ENCODE measurements at regions not wholly inside any gene's neighbourhood (a gene's known extent, or its start where the extent isn't known, plus 50 kb on each side); places are given as distances from the start of the nearest gene placed in this dataset.

DNA sequence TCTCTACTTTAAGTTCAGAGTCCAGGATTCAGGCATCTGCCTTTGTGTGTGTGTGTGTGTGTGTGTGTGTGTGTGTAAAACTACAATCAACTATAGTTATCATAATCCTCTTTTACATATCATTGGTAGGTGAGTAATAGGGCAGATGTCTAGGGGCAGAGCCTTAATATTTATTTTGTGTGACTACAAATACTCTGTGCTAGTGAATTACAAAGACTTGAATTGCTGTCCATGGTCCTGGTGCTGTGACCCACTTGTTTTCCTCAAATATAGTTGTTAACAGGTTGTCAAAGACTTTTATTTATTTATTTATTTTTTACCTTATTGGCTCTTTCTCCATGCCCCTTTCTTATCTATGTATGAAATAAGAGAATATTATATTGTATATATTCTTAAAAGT, 196.8 kb downstream of the ANXA1 start:
- no peak overlapping the region for H3K4me3 ChIP-seq (ENCODE audit: low read depth, low read length, poor library complexity, severe bottlenecking)
- H4K20me1 ChIP-seq (ENCODE audit: insufficient read depth, low read length) = no peaks in the 10 kb centered on the region
- H3K4me1 ChIP-seq (ENCODE audit: insufficient read depth, low read length, severe bottlenecking) = no peaks in the 10 kb centered on the region
- H3K79me2 ChIP-seq (ENCODE audit: insufficient read depth, low read length) = no peaks in the 10 kb centered on the region
- TF ChIP-seq EZH2 (IDR thresholded peaks at IDR 0.05; ENCODE audit: borderline replicate concordance, low read length) = no peak
- TF ChIP-seq, protein P1, sequence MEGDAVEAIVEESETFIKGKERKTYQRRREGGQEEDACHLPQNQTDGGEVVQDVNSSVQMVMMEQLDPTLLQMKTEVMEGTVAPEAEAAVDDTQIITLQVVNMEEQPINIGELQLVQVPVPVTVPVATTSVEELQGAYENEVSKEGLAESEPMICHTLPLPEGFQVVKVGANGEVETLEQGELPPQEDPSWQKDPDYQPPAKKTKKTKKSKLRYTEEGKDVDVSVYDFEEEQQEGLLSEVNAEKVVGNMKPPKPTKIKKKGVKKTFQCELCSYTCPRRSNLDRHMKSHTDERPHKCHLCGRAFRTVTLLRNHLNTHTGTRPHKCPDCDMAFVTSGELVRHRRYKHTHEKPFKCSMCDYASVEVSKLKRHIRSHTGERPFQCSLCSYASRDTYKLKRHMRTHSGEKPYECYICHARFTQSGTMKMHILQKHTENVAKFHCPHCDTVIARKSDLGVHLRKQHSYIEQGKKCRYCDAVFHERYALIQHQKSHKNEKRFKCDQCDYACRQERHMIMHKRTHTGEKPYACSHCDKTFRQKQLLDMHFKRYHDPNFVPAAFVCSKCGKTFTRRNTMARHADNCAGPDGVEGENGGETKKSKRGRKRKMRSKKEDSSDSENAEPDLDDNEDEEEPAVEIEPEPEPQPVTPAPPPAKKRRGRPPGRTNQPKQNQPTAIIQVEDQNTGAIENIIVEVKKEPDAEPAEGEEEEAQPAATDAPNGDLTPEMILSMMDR (IDR thresholded peaks at IDR 0.05; ENCODE audit: low read length) = no peak
- H3K9me2 ChIP-seq (ENCODE audit: low read depth, low read length) = no peaks in the 10 kb centered on the region
- H3F3A ChIP-seq (ENCODE audit: insufficient read depth, low read length) = no peaks in the 10 kb centered on the region
- no peak overlapping the region for H3K9ac ChIP-seq (ENCODE audit: low read length)
- no peak overlapping the region for H3K4me2 ChIP-seq (ENCODE audit: low read length)
- no peaks in the 10 kb centered on the region for H3K36me3 ChIP-seq (ENCODE audit: insufficient read depth, low read length)
- no peak overlapping the region for H2AFZ ChIP-seq (ENCODE audit: low read length)
- no peaks in the 10 kb centered on the region for H3K27me3 ChIP-seq (ENCODE audit: insufficient read depth, low read length)
- no peaks in the 10 kb centered on the region for H3K9me3 ChIP-seq (ENCODE audit: low read length)
- no peak overlapping the region for H3K27ac ChIP-seq (ENCODE audit: low read depth, low read length, poor library complexity, severe bottlenecking)

DNA sequence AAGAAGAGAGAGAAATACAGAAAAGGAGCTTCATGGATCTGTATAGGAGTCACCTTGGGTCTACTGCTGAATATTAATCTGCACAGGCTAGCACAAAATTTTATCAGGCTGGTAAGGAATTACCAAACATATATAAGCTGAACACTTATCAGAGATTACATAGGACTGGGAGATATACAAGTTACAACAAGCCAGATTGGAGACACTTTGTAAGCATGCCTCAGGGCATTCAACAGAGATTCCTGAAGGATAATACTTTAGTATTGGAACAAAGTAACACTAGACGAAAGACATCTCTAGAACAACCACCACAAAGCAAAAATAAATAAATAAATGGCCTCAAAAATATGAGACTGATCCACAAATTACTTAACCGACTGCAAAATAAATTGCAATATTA, 197.8 kb downstream of the ANXA1 start:
- Histone ChIP-seq H3K27me3 (ENCODE audit: insufficient read depth, low read length) (no peaks in the 10 kb centered on the region), H3F3A (ENCODE audit: insufficient read depth, low read length) (no peaks in the 10 kb centered on the region), H2AFZ (ENCODE audit: low read length) (no peak overlapping the region), H3K27ac (ENCODE audit: low read depth, low read length, poor library complexity, severe bottlenecking) (no peak overlapping the region), H3K4me2 (ENCODE audit: low read length) (no peak overlapping the region), H3K9me3 (ENCODE audit: low read length) (no peaks in the 10 kb centered on the region), H3K4me1 (ENCODE audit: insufficient read depth, low read length, severe bottlenecking) (no peaks in the 10 kb centered on the region), H3K79me2 (ENCODE audit: insufficient read depth, low read length) (no peaks in the 10 kb centered on the region), H3K4me3 (ENCODE audit: low read depth, low read length, poor library complexity, severe bottlenecking) (no peak overlapping the region), H3K36me3 (ENCODE audit: insufficient read depth, low read length) (no peaks in the 10 kb centered on the region), H3K9ac (ENCODE audit: low read length) (no peak overlapping the region), H4K20me1 (ENCODE audit: insufficient read depth, low read length) (no peaks in the 10 kb centered on the region), H3K9me2 (ENCODE audit: low read depth, low read length) (no peaks in the 10 kb centered on the region)
- no peak for TF ChIP-seq EZH2 (IDR thresholded peaks at IDR 0.05; ENCODE audit: borderline replicate concordance, low read length)
- TF ChIP-seq, protein P1 (IDR thresholded peaks at IDR 0.05; ENCODE audit: low read length) = no peak

DNA sequence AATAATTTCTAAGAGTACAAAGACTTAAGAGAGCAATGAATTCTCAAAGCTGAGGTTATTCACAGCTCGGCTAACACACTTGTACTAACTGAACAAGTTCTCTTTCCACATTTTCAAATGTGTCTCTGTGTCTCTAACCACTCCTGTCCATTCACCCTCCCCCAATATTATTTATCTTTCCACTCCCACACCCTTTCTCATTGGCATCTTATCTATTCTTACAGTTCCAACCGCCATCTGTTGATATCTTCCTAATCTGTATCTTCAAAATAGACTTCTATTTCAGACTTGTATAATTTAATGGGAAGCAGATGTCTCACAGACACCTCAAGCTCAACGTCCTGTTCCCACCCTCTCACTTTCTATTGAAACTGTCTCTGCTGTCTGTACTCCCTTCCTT, 205.9 kb downstream of the ANXA1 start:
- Histone ChIP-seq H3K36me3 (ENCODE audit: insufficient read depth, low read length) (no peaks in the 10 kb centered on the region), H2AFZ (ENCODE audit: low read length) (no peak overlapping the region), H3K9me2 (ENCODE audit: low read depth, low read length) (no peaks in the 10 kb centered on the region), H3K27ac (ENCODE audit: low read depth, low read length, poor library complexity, severe bottlenecking) (no peak overlapping the region), H4K20me1 (ENCODE audit: insufficient read depth, low read length) (no peaks in the 10 kb centered on the region), H3F3A (ENCODE audit: insufficient read depth, low read length) (no peaks in the 10 kb centered on the region), H3K9ac (ENCODE audit: low read length) (no peak overlapping the region), H3K4me3 (ENCODE audit: low read depth, low read length, poor library complexity, severe bottlenecking) (no peak overlapping the region), H3K9me3 (ENCODE audit: low read length) (no peaks in the 10 kb centered on the region), H3K79me2 (ENCODE audit: insufficient read depth, low read length) (no peaks in the 10 kb centered on the region), H3K4me2 (ENCODE audit: low read length) (no peak overlapping the region), H3K27me3 (ENCODE audit: insufficient read depth, low read length) (no peaks in the 10 kb centered on the region), H3K4me1 (ENCODE audit: insufficient read depth, low read length, severe bottlenecking) (no peaks in the 10 kb centered on the region)
- TF ChIP-seq, protein P1 (IDR thresholded peaks at IDR 0.05; ENCODE audit: low read length) = no peak
- no peak for TF ChIP-seq EZH2 (IDR thresholded peaks at IDR 0.05; ENCODE audit: borderline replicate concordance, low read length)
